ENCODE measurements at regions not wholly inside any gene's neighbourhood (a gene's known extent, or its start where the extent isn't known, plus 50 kb on each side); places are given as distances from the start of the nearest gene placed in this dataset.

DNA sequence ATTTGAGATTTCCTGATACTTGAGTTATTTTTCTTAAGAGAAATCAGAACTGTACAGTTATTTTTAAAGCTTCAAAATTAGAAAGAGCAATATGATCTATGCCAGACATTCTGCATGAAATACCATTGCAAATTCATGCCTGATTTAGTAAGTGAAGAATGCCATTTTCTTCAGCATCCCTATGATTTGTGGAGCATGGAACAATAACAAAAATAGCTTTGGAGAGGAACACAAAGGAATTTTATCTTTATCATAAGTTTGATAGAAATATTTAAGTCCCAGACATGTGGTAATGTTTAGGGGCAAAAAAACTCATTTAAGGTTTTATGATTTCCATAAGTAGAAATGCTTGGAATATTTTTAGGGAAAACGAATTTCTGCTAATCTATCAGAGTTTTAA, 1863.4 kb downstream of the EFNA5 start:
- TF ChIP-seq, protein P1, sequence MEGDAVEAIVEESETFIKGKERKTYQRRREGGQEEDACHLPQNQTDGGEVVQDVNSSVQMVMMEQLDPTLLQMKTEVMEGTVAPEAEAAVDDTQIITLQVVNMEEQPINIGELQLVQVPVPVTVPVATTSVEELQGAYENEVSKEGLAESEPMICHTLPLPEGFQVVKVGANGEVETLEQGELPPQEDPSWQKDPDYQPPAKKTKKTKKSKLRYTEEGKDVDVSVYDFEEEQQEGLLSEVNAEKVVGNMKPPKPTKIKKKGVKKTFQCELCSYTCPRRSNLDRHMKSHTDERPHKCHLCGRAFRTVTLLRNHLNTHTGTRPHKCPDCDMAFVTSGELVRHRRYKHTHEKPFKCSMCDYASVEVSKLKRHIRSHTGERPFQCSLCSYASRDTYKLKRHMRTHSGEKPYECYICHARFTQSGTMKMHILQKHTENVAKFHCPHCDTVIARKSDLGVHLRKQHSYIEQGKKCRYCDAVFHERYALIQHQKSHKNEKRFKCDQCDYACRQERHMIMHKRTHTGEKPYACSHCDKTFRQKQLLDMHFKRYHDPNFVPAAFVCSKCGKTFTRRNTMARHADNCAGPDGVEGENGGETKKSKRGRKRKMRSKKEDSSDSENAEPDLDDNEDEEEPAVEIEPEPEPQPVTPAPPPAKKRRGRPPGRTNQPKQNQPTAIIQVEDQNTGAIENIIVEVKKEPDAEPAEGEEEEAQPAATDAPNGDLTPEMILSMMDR (IDR thresholded peaks at IDR 0.05; ENCODE audit: low read depth, low read length) = no peak
- no peak for TF ChIP-seq EZH2phosphoT487 (IDR thresholded peaks at IDR 0.05; ENCODE audit: low read depth)
